GM18498 (cell line): ENCODE measurements at regions not wholly inside any gene's neighbourhood (a gene's known extent, or its start where the extent isn't known, plus 50 kb on each side); places are given as distances from the start of the nearest gene placed in this dataset.

Source experiments
- ATAC-seq: cut with Tn5 transposase; IDR thresholded peaks from one replicate; pipeline ENCODE4 v1.9.1; 2021; ENCODE audit warnings: mild to moderate bottlenecking, moderate library complexity; ENCODE audit not compliant: unreplicated experiment

DNA sequence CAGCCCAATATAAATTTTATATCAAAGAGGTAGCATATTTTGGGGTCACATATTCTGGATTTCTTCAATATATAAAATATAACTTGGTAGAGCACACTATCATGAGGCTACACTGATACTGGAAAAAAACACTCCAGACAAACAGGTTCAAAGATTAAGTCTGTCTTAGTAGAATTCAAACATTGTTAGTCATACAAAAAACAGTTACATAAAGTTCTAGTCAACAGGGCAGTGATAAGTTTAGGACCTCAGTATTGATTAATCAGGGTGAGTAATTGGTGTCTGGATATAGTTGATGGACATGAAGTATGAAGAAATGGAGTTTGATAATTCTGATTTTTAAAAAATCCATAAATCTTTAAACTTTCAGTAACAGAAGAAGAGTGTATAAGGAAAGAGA, 1291.3 kb downstream of the FSTL5 start:
- ATAC-seq: no peak

DNA sequence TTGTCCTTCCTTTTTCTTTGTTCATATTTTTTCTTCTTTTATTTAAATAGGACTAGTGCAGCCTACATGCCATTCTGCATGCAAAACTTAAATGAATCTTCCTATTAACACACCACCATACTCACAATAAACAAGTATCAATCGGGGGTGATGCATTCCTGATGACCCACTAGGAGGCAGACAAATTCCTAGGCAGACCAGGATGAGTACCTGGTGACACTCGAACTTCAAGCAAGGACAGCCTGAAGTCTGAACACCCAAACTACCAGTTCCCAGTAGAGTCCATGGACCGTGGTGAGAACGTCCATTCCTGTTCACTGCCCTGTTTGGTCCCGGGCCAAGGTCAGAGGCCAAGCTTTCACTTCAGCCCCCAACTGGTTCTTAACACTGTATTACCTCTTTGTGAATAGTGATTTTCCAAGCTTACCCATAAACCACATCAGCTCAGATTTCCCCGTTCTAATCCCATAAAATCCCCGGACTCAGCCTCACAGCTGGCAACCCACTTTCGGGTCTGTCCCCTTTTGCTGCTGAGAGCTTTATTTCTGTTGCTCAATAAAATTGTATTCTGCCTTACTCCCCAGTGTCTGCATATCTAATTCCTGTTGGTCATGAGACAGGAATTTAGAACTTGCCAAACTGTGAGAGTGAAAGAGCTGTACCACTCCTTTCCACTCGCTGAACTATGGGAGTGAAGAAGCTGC, 1286.6 kb downstream of the FSTL5 start:
- ATAC-seq: no peak

DNA sequence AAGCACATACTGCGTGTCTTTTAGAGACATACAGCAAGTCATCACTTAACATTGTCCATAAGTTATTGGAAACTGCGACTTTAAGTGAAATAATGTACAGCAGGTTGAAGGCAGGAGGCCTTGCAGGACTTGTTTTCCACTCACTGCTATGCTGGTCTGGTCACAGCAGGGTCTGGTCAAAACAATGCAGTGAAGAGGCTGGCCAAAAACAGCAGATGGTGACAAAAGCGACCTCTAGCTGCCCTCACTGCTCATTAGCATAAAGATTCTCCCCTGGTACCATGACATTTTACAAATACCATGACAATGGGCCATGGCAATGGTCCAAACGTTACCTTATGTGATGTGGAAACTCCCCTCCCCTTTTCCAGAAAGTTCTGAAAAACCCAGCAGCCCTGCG, 1283.6 kb downstream of the FSTL5 start:
- no peak for ATAC-seq

DNA sequence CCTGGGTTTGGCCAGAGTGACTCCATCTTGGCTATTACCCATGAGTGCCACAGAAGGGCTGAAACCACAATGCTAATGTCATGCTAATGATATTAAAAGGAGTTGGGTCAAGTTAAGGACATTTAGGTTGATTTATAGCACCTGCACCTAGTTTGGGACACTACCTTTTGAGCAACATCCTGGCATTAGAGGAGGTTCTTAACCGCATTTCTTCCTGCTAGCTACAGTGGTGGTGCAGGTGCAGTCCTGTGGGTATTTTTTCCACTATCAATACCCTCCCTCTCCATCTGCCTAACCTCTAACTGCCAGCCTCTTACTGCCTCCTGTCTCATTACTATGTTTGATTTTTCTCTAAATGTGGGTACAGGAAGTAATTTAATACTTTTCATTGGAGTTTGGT, 1276.1 kb downstream of the FSTL5 start:
- no peak for ATAC-seq

DNA sequence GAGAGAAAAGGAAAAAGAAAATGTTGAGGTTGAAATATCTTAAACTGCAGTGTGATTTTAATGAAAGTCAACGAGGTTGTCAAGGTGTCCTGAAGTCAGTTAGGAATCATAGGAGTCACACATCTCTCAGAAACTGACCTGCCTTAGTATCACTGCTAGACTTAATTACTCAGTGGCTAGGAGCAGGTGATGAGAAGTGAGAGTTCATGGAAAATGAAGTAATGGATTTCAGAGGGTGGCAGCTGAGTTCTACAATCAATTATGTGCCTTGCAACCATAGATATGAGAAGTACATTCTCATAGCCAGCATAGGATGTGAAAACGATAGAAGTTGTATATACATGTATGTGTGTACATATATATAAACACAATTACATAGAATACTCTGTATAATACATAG, 1269.7 kb downstream of the FSTL5 start:
- ATAC-seq: no peak

DNA sequence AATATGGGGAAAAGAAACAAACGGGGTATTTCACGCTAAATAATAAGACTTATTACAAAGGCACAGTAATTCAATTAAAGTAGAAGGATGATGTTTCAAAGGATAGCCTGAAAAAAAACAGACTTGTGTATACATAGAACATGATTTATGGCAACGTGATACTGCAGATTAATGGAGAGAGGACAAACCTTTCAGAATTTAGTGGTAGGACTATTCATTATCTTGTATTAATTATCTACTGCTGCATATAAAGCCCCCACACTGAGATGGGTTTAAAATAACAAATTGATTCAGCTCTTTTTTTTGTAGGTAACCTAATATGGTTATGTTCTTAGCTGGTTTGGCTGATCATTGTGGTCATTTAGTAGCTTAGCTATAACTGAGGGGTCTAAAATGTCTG, 1269.0 kb downstream of the FSTL5 start:
- no peak for ATAC-seq

DNA sequence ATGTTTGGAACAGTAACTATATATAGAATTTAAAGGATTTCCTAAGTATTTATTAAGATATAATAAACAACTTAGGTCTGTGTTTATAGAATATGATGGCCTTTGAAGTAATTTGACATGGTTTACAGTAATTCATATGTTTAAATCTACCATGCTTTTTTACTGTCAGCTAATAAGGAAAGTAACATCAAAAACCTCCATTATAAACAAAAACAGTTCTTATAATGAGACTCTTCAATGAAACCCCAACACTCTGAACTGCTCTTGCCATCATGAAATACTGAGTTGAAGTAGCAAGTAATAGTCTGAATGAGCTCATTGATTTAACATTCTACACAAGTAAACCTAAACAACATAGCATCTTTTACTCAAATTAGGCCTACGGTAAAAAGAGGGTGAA, 1236.5 kb downstream of the FSTL5 start:
- no peak for ATAC-seq

DNA sequence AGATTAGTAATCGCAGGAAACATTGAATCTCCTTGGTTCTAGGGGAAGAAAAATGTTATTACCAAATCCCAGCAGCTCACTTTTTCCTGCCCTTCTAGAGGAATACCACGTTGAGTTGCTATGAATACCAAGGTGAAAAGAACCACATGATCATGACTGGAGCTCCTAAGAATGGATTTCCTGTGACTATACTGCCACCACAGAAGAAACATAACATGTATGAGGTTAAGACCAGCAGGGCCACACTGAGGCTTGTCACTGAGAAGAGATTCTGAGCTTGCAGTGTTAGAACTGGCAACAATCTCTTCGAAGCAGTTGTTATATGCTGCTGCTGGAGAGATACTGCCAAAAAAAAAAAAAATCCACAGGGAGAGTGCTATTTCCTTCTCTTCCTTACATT, 1235.3 kb downstream of the FSTL5 start:
- no peak for ATAC-seq

DNA sequence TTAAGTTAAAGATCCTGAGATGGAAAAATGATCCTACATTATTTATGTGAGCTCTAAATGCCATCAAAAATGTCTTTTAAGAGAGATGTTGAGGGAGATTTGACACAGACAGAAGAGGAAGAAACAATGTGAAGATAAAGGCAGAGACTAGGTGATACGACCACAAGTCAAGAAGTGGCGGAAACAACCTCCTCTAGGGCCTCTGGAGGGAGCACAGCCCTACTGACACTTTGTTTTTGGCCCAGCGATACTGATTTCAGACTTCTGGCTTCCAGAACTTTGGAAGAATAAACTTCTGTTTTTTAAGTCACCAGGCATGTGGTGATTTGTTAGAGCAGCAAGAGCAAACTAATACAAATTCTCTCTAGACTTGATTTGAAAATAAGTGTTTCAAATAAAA, 1216.1 kb downstream of the FSTL5 start:
- no peak for ATAC-seq

DNA sequence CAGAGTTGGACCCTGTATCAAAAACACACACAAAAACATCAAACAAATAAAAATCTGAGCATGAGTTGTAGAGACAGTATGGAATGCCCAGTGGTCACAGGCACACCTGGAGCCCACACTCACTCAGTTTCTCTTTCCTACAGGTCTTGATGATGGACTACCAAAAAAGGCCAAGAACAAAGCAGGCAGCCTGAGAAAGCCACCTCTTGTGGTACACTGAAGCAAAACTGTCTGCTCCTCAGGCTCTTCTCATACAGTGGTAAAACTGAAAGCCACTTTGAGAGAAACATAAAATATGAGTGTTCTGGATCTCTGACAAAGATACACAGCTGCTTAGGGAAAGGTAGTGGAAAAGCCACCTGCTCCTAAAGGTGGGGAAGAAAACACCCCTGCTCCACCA, 1206.9 kb downstream of the FSTL5 start:
- ATAC-seq: no peak

DNA sequence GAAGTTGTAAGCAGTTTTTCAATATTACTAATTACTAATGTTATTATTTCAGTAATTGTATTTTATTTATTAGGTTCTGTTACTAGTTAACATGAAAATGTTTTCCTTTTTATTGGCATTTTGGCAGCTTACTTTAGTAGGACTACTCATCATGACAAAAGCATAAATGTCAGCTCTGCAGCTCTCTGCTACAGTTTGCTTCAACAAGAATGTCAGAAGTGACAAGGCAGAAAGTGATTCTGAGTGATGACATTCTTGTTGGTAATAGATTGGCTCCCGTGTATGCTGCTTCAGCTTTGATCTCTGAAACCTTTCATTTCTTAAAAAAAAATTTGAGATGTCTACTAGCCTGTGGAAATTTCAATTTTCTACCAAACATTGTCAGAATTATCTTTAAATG, 1193.9 kb downstream of the FSTL5 start:
- no peak for ATAC-seq

DNA sequence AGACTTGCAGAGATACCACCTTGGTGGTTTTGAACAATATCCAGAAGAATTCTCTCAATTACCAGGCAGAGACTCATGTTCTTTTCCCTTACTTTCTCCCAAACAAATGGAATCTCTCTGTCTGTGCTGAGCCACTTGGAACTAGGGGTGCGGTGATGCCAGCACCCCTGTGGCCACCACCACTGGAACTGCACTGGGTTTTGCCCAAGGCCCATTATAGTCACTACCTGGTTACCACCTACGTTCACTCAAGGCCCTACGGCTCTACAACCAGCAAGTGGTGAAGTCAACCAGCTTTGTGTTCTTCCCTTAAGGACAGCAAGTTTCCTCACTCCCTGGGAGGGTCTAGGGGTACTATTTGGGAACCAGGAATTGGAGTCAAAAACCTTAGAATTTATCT, 1183.7 kb downstream of the FSTL5 start:
- no peak for ATAC-seq

DNA sequence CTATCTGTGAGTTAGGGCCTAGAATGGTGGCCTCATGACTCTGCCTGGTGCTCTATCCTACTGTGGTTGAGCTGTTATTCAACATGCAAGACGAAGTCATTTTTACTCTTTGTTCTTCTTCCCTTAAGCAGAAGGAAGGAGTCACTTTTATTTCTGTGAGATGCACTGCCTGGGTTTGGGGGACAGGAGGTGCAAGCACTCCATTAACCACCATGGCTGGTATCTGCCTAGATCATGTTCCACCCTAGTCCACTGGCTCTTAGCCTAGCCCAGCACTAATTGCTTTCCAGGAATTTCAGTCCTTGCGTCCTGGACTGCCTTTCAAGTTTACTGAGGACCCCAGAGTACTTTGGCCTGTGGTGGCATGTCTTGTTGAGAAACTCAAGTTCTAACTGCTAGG, 1182.7 kb downstream of the FSTL5 start:
- ATAC-seq: no peak

DNA sequence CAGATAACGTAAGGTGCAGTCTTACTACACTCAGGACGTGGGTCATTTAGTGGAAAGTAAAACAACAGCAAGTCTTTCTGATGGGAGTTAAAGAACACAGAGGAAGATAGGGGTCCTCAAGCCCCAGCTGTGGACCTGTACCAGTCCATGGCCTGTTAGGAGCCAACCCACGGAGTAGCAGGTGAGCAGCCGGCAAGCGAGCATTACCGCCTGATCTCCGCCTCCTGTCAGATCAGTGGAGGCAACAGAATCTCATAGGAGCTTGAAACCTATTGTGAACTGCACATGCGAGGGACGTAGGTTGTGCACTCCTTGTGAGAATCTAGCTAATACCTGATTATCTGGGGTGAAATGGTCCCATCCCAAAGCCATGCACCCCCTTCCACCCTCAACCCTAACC, 1180.8 kb downstream of the FSTL5 start:
- no peak for ATAC-seq

DNA sequence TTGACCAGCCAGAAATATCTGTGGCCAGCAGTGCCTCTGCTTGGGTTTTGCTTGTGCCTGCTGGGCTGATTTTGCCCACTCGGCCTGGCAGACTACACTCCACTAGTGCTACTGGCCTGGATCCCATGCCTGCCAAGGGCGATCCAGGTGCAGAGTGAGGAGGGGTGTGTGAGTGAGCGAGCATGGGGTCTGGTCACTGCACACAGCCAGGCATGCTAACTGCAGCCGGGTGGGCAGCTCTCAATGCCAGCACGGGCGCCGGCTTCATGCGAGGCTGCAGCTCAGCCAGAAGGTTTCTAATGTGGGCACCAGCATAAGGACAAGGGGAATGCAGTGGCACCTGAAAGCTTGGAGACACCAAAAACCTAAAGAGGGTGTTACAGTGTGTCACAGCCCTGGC, 1161.4 kb downstream of the FSTL5 start:
- no peak for ATAC-seq

DNA sequence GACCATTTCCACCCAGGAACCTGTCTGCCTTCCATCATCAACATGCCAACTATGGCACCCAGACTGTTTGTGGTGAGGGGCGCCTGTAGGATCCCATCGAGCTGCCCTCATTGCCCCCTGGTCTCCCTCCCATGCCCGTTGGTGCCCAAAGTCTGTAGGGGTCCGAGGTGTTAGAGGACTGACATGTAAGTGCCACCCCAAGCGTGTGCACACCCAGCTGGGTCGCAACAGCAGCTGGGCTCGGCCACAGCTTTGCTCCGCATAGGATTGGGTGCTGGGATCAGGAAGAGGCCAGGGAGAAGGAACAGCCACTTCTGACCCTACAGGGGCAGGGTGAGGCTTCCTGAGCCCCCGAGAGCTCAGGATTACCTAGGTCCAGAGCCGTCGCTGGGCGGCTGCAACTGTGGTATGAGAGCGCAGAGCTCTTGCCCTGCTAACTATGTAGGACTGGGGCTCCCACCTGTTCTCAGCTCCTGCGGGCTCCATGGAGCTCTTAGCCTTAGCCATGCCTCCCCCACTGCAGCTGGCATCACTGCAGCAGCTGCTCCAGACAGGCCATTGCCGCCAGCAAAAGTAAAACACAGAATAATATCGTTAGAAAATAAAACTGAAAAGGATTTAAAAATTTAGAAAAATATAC, 1160.3 kb downstream of the FSTL5 start:
- no peak for ATAC-seq

DNA sequence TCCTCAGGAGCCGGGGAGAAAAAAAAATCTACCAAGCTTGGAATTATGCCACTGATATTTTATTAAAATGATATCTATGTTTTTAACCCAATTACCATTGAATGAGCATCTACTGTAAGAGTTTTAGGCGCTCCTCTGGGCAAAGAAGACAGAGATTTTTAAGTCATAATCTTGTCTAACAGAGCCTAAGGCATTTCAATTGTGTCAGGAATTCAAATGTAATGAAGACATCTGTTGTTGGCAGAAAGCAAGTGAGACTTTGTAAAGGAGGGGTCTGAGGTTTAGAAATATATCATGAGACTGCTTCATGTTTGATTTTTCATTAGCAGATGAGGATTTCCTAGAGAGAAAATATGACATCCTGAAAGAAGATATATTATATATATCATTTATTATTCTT, 1158.1 kb downstream of the FSTL5 start:
- no peak for ATAC-seq

DNA sequence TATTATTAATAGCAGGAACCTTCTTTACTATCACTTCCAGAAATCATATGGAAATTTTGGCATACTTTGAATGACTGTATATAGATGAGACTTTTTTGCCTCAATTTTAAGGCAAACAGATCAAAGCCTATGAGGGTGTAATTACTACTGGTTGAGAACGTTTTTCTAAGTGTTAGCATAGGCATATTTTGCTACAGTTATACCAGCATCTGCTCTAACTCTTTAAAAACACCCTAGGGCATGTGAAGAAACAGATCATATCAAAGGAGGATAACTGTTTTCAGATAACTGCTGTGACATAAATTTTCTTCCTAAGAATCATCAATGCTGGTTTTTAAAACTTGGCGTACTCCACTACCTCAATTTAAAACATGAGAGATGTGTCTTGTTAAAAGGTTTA, 1155.3 kb downstream of the FSTL5 start:
- no peak for ATAC-seq

DNA sequence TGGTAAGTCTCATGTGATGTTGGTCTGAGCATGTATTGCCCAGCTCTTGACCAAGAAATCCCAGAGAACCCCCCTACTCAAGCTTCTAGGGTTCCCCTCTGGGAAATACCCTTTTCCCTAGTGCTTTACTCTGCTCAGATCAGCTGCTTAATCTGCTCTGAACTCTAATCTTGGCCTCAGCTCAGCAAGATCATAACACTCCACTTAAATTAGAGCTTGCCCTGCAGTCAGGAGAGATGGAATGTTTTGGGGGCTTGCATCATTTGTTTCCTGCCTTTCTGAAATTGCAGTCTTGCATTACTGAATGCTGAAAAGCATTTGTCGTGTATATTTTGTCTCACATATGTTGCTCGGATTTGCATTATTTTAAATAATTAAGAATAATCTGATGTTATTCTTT, 1153.6 kb downstream of the FSTL5 start:
- ATAC-seq: no peak
